ENCODE measurements at regions not wholly inside any gene's neighbourhood (a gene's known extent, or its start where the extent isn't known, plus 50 kb on each side); places are given as distances from the start of the nearest gene placed in this dataset.

GRCh38 chr12:14219156-14219555 lies 146.3 kb upstream of the ATF7IP start:
- TF ChIP-seq EZH2 (IDR thresholded peaks at IDR 0.05; ENCODE audit: insufficient read depth, low read length) (no peak), CTCF (IDR thresholded peaks at IDR 0.05; ENCODE audit: insufficient read depth, low read depth, low read length) (no peak)
